GM19395 (cell line): ENCODE measurements at regions not wholly inside any gene's neighbourhood (a gene's known extent, or its start where the extent isn't known, plus 50 kb on each side); places are given as distances from the start of the nearest gene placed in this dataset.
"Not testable (repeated sequence)": the region's sequence is repeated elsewhere in the genome, so short reads cannot be mapped to it uniquely, and the experiment has no call there.

Experiments used
- ATAC-seq: cut with Tn5 transposase; IDR thresholded peaks from one replicate; pipeline ENCODE4 v1.9.1; 2021; ENCODE audit warnings: mild to moderate bottlenecking, moderate library complexity; ENCODE audit not compliant: unreplicated experiment

DNA sequence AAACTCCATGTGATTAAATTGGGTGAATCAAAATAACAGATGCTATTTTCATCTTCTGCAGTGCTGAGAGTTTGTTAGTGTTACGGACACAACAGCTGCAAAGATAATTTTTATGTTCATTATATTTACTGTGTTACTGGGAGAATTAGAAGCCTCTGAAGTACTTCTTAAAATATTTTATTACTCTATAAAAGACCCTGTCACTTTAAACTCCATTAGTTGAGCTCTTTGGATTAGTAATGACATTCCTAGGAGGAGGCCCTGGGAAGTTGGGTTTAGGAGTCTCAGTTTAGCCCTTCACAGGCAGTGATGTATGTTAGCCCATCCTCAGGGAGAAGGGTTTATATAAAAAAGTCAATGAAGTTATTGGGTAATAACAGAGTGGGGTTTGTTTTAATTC lies 596.7 kb downstream of the JRKL start:
- no peak for ATAC-seq

DNA sequence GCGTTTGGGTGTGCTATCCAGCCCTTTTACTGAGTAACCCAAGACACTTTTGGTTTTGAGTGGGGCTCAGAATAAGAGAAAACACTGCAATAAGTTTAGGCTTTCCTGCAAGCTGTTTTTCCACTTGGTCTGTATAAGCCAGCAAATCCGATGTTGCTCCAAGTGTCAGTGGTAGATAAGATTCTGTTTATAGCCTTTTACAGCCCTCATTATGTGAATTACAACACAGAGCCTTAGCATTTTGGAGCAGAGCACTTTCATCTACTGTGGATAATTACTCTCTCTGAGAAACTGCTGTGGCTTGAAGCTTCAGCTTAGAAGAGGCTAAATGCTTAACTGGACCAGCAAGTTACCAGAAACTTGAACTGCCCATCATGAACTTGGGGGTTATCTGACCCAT lies 601.1 kb downstream of the JRKL start:
- ATAC-seq, result no peak

DNA sequence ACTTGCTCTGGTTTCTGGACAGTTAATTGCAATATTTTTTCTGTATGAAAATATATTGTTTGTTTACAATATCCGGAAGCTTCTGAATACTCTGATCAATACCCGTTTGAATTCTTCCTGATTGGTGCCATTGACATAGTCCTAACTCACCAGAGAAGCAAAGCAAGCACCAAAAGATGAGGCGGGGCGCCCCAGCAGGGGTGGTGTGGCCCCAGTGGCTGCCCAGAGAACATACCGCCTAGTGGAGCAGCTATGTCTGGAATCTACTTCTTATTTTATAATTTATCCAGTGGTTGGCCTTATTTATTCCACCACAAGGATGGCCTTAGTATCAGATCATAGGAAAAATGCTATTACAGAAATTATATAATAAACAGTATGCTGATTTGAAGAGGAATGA lies 610.7 kb downstream of the JRKL start:
- no peak for ATAC-seq

DNA sequence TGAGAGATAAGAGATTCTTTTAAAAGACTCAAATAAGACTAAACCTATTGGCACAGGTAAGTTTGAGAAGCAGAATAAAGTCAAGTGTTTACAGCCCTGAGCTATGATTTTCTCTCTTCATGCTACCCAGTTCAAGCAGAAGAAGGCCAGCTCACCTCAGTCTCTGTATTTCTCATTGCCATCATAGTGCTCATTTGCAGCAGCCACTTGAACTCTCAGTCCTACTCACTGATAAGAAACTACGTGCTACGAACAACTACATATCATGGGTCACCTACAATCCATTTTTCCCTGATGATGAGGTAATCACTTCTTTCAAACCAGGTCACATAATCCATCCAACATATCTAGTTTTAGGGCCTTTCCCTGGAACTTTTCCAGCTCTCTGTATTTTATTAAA lies 617.5 kb downstream of the JRKL start:
- no peak for ATAC-seq

DNA sequence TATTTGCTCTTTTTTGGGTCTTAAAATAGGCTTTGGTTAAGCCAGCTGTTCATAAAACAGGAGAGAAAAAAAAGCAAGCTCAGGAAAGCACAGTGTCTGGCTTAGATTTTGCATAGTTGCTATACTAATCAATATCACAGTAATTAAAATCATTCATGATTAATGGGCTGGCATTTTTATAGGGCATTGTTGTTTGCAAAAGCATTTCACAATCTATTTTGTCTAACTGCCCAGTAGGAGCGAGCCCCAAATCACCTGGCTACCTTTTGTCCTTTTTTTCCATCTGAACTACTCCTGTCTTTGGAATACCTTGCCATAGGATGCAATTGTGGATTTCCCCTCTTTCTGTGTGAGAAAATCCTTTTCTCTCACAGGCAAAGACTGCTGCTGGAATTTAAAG lies 619.8 kb downstream of the JRKL start:
- no peak for ATAC-seq

DNA sequence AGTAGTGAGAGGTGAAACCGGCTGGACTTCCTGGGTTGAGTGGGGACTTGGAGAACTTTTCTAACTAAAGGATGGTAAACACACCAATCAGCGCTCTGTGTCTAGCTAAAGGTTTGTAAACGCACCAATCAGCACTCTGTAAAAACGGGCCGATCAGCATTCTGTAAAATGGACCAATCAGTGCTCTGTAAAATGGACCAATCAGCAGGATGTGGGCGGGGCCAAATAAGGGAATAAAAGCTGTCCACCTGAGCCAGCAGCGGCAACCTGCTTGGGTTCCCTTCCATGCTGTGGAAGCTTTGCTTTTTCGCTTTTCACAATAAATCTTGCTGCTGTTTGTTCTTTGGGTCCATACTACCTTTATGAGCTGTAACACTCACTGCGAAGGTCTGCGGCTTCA lies 621.2 kb downstream of the JRKL start:
- not testable (repeated sequence) for ATAC-seq

DNA sequence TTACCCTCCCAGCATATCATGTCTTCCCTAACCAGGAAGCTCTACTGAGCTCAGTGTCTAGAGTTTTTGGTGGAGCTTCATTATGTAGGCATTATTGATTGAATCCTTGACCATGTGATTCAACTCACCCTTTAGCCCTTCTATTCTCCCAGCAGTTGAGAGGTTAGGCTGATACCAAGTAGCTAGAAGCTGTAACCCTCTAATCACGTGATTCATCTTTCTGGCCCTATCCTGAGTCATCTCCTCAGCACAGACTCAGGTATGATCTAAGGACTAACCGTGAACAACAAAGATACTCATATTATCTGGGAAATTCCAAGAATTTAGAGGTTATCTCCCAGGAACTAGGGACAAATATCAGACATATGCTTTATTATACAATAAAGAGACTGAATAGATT lies 625.5 kb downstream of the JRKL start:
- ATAC-seq, result no peak

DNA sequence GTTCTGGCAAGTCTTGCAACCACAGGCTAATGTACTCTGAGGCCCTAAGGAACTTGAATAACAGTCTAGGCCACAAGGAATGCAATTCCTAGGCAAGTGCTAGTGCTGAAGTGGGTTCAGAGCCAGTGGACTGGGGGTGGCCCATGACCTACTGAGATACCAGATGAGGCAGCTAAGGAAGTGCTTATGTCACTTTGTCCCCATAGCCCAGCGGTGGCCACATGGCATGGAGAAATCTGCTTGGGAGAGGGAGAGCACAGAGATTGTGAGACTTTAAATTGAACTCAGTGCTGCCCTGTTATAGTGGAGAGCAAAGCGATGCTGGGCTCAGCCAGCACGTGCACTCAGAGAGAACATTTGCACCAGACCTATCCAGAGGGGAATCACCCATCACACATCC lies 629.5 kb downstream of the JRKL start:
- ATAC-seq, result no peak

DNA sequence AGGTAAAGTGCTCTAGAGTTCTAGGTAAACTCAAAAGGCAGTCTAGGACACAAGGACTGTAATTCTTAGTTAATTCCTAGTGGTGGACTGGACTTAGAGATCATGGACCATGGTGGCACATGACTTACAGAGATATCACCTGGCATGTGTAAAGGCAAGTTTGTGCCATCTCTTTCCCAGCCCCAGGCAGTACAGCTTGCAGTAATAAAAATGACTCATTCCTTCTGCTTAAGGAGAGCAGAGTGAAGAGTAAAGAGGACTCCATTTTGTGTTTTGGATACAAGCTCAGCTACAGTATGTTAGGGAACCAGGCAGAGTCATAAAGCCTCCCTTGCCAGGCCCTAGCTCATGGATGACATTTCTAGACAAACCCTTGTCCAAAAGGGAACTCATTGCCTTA lies 629.9 kb downstream of the JRKL start:
- no peak for ATAC-seq

DNA sequence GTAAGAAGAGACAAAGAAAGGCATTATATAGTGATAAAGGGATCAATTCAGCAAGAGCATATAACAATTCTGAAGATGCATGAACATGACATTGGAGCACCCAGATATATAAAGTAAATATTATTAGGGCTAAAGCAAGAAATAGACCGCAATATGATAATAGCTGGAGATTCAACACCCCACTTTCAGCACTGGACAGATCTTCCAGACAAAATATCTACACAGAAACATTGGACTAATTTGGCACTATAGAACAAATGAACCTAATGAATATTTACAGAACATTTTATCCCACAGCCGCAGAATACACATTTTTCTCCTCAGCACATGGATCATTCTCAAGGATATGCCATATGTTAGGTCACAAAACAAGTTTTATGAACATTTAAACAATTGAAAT lies 633.1 kb downstream of the JRKL start:
- no peak for ATAC-seq

DNA sequence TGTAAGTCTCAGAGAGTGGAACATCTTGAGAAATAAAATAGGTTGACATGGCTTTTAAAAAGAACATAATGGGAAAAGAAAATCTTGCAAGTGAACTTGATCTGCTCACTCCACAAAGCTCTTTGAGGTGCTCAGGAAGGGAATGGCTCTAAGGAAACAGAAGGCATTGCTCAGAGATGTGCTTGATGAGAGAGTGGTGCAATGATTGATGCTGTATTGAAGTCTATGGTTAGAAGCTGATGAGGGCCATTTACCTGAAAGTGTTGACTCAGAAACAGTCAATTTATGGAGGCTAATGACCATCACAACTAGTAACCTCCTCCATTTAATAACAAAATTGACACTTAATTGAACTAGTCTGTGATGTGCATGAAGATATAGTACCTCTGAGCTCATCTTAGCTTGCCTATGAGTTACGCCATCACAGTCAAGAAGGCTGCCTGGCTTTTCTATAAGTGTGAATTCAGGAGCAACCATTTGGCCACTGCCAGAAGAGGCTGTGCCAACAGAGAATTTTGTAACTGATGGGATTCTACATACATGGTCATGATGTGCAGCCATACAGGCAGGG lies 639.1 kb downstream of the JRKL start:
- ATAC-seq, result no peak

DNA sequence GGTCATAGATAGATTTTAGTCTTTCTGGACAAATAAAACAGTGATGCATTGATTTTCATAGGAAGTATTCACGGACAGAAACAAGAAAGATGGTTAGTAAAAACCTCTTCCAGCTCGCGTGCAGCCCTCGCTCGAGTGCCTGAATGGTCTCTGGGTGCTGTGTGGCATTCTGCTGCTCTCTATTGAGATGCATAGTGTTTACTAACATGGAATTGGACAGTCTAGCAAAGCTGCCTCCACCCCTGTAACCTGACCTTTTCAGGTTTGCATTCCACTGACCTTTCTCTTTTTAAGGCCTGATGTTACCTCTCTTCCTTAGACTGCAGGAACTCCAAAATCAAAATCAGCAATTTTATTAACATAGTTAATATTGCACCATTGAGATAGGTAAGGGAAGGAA lies 643.4 kb downstream of the JRKL start:
- no peak for ATAC-seq

DNA sequence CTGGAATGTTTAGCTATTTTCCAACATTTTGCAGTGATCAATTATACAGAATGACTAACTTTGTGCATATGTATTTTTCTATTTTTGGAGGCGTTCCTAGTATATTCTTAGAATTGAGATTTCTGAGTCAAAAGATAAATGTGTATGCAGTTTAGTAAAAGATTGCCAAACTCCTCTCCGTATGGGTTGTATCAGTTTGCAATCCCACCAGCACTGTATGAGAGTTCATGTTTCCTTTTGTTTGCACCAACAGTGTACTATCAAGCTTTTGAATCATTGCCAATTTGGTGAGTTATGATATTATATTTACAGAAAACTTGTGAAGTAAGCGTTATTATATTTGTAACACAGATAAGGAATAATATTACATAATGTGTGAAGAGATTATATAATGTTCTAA lies 658.7 kb downstream of the JRKL start:
- ATAC-seq, result no peak

DNA sequence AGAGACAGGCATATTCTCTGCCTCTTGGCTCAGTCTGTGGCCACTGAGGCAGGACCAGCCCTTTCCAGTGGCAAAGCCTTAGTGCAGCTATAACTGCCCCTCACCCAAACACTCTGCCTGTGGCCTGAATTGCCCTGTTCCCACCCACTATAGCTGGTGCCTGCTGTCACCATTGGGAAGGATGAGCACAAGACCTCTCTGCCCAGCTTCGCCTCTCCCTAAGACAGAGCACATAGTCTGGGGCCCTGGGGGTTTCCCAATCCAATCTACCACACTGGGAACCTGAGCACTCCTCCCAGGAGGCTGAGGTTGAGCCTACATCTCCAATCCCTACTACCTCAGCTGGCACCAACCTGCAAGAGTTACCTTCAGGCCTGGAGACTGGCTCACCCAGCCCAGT lies 670.4 kb downstream of the JRKL start:
- no peak for ATAC-seq

DNA sequence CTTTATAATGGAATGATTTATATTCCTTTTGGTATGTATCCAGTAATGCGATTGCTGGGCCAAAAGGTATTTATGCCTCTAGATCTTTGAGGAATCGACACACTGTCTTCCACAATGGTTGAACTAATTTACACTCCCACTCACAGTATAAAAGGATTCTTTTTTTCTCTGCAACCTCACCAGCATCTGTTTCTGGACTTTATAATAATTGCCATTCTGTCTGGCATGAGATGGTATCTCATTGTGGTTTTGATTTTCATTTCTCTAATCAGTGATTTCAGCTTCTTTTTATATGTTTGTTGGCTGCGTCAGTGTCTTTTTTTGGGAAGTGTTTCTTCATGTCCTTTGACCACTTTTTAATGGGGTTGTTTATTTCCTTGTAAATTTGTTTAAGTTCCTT lies 679.3 kb downstream of the JRKL start:
- no peak for ATAC-seq

DNA sequence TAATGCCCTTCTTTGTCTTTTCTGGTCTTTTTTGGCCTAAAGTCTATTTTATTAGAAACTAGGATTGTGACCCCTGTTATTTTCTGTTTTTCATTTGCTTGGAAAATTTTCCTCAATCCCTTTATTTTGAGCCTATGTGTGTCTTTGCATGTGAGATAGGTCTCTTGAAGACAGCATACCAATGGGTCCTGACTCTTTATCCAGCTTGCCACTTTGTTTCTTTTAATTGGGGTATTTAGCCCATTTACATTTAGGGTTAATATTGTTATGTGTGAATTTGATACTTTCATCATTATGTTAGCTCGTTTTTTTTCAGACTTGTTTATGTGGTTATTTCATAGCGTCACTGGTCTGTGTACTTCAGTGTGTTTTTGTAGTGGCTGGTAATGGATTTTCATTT lies 682.6 kb downstream of the JRKL start:
- no peak for ATAC-seq

DNA sequence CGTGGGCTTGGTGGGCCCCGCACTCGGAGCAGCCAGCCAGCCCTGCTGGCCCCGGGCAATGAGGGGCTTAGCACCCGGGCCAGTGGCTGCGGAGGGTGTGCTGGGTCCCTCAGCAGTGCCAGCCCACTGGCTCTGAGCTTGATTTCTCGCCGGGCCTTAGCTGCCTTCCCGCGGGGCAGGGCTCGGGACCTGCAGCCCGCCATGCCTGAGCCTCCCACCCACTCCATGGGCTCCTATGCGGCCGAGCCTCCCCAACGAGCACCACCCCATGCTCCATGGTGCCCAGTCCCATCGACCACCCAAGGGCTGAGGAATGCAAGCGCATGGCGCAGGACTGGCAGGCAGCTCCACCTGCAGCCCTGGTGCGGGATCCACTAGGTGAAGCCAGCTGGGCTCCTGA lies 686.9 kb downstream of the JRKL start:
- ATAC-seq, result not testable (repeated sequence)

DNA sequence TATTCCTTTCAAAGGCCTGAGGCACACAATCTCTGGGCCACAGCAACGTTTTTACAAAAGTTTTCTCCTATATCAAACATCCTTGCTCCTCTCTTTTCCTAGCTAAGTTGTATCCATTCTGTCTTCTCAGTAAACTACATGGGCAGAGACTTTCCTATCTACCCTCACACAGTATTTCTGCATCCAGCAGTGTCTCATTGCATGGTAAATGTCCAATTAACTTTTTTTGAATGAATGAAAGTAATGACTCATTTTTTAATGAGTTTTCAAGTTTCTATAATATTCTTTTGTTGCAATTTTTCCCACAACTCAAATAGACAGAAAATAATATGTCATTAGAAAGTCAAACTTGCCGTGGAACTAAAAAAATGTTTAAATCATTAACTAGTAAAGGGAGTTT lies 688.6 kb downstream of the JRKL start:
- ATAC-seq, result no peak

DNA sequence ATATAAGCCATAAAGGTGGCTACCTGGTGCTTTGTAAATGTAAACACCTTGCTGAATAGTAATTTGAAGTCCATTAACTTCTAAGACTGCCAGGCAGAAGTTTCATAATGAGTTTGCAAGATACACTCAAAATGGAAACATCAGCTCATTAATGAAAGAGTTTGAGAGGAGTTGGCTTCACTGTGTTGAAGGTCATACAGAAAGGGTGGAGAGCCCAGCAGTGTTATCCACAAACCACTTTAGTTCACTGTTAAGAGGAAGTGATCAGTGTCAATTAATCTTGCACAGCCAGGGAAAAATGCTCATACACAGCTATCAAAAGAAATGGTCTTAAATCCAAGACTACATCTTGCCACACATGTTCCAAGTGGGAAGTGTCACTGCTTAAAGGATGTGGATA lies 689.4 kb downstream of the JRKL start:
- no peak for ATAC-seq

DNA sequence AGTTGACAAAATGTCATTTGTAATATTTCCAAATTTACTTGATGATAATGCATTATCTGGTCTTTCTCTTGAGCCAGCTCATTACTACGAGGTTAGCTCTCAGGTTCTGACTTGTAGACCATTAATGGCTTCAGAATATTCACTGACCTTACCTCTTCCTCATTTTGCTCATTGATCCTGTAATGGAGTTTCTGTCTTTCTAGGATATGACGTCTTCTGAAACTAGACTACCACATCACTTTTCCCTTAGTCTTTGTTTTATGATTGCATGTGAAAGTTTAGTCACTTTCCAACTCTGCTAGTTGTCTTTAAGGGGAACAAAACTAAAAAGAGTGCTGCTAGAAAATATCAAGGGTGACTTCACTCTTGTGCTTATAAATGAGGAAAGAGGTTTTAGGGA lies 697.6 kb downstream of the JRKL start:
- no peak for ATAC-seq

DNA sequence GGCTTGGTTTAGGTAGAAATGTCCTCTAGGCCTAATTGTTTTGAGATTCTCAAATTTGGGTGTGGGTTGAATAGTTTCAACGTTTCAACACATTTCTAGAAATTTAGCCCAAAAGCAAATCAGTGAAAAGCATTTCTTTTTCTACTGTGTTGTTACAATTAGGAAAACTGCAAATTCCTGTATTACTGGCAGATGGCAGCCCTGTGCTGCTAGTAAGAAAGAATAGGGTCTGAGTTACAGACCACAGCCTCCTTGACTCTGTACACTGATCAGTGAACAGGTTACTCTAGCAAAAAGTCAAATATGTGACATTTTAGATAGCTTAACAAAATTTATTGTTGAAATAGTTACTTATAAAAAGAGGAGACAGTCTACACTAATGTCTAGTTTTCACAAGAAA lies 703.0 kb downstream of the JRKL start:
- ATAC-seq, result no peak

DNA sequence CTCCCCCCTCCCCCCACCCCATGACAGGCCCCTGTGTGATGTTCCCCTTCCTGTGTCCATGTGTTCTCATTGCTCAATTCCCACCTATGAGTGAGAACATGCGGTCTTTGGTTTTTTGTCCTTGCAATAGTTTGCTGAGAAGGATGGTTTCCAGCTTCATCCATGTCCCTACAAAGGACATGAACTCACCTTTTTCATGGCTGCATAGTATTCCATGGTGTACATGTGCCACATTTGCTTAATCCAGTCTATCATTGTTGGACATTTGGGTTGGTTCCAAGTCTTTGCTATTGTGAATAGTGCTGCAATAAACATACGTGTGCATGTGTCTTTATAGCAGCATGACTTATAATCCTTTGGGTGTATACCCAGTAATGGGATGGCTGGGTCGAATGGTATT lies 712.4 kb downstream of the JRKL start:
- ATAC-seq, result not testable (repeated sequence)

DNA sequence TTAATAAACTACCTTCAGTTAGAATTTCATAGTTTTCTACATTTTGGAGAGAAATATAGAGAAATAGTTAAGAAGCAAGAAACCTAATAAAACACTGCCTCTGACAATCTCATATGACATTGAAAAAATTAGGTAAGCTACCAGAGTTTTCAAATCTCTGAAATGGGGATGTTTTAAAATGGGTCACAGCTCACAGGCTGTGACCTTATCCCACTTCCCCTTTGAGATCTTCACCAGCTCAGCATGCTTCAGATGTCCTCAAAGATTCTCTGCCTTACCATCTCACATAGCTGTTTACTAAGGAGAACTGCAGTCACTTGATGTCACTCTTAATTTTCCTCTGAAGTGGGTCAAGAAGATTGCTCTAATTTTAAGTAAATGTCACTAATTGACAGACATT lies 717.8 kb downstream of the JRKL start:
- ATAC-seq, result no peak

DNA sequence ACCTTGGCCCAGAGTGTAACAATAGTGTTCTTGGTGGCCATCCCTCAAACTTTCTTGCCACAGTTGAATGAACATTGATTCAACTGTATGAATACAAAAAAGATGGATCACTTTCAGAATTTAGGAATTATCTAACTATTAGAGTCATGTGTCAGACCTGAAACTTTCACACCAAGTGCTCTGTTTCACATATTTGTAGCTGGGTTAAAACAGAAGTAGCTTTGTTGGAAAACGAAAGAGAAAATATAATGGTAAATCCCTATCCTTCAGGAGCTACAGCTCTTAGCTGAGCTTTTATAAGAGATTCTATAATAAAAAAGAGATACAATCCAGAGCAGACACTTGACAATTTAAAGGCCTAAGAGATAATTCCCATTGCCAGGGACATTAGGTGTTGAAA lies 719.3 kb downstream of the JRKL start:
- ATAC-seq, result no peak
